HEK293T (cell line): ENCODE measurements at regions not wholly inside any gene's neighbourhood (a gene's known extent, or its start where the extent isn't known, plus 50 kb on each side); places are given as distances from the start of the nearest gene placed in this dataset.

Experiments used
- CTCF ChIA-PET: fragments of 350-600 bp; formaldehyde crosslinking; extraction: SDS; loops from one replicate; lab custom pipeline; 2021; ENCODE audit warnings: antibody characterized with exemption, inconsistent platforms; lab: Yijun Ruan, JAX
- POLR2A ChIA-PET: fragments of 350-600 bp; formaldehyde crosslinking; extraction: SDS; loops from one replicate; lab custom pipeline; 2020; ENCODE audit warnings: antibody characterized with exemption, inconsistent platforms; lab: Yijun Ruan, JAX
- DNase-seq: peaks from one replicate; pipeline ENCODE4 v3.0.0; 2012; ENCODE audit warnings: mixed read lengths; ENCODE audit errors: extremely low spot score
- ARNT ChIP-seq: fragments of 450-650 bp; IDR thresholded peaks from 2 replicates; pipeline ENCODE4 v1.6.1; 2017; ENCODE audit warnings: mild to moderate bottlenecking
- BHLHE40 ChIP-seq: fragments of 450-650 bp; IDR thresholded peaks from 2 replicates; pipeline ENCODE4 v1.6.1; 2016; ENCODE audit warnings: mild to moderate bottlenecking, moderate library complexity, borderline replicate concordance
- CTBP1 ChIP-seq: fragments of 450-650 bp; IDR thresholded peaks from 2 replicates; pipeline ENCODE4 v1.6.1; 2016; ENCODE audit warnings: borderline replicate concordance
- ELF4 ChIP-seq: fragments of 450-650 bp; IDR thresholded peaks from 2 replicates; pipeline ENCODE4 v1.6.1; 2017; ENCODE audit warnings: antibody characterized with exemption
- FOXA1 ChIP-seq: fragments of 450-650 bp; IDR thresholded peaks from 2 replicates; pipeline ENCODE4 v1.6.1; 2016; ENCODE audit warnings: mild to moderate bottlenecking
- FOXK2 ChIP-seq: fragments of 450-650 bp; IDR thresholded peaks from 2 replicates; pipeline ENCODE4 v1.6.1; 2016; ENCODE audit warnings: mild to moderate bottlenecking
- FOXM1 ChIP-seq: fragments of 450-650 bp; IDR thresholded peaks from 2 replicates; pipeline ENCODE4 v1.6.1; 2017; ENCODE audit warnings: mild to moderate bottlenecking, borderline replicate concordance
- HDGF ChIP-seq: fragments of 450-650 bp; IDR thresholded peaks from 2 replicates; pipeline ENCODE4 v1.6.1; 2017; ENCODE audit warnings: antibody characterized with exemption, borderline replicate concordance
- L3MBTL2 ChIP-seq: fragments of 450-650 bp; conservative IDR thresholded peaks from 2 replicates; pipeline ENCODE4 v1.6.1; 2016; ENCODE audit warnings: mild to moderate bottlenecking
- LEF1 ChIP-seq: fragments of 450-650 bp; IDR thresholded peaks from 2 replicates; pipeline ENCODE4 v1.6.1; 2017; ENCODE audit warnings: mild to moderate bottlenecking, borderline replicate concordance
- NFRKB ChIP-seq: fragments of 450-650 bp; IDR thresholded peaks from 2 replicates; pipeline ENCODE4 v1.6.1; 2016; ENCODE audit warnings: mild to moderate bottlenecking, moderate library complexity
- PKNOX1 ChIP-seq: fragments of 450-650 bp; IDR thresholded peaks from 2 replicates; pipeline ENCODE4 v1.6.1; 2016
- SP1 ChIP-seq: fragments of 450-650 bp; IDR thresholded peaks from 2 replicates; pipeline ENCODE4 v1.6.1; 2017
- SUZ12 ChIP-seq: fragments of 450-650 bp; IDR thresholded peaks from 2 replicates; pipeline ENCODE4 v1.6.1; 2016; ENCODE audit warnings: mild to moderate bottlenecking
- TARDBP ChIP-seq: fragments of 450-650 bp; IDR thresholded peaks from 2 replicates; pipeline ENCODE4 v1.6.1; 2016
- ZNF384 ChIP-seq: fragments of 450-650 bp; IDR thresholded peaks from 2 replicates; pipeline ENCODE4 v1.6.1; 2016

- ChIA-PET CTCF (no interaction called here), POLR2A (no interaction called here)
- TF ChIP-seq CTBP1, result no peak
- TF ChIP-seq FOXA1, result no peak
- TF ChIP-seq SP1, result no peak
- no peak for TF ChIP-seq ZNF384
- TF ChIP-seq L3MBTL2, result no peak
- TF ChIP-seq HDGF, result no peak
- TF ChIP-seq ELF4, result no peak
- no peak for TF ChIP-seq BHLHE40
- TF ChIP-seq SUZ12, result no peak
- no peak for TF ChIP-seq FOXK2
- TF ChIP-seq LEF1, result no peak
- no peak for TF ChIP-seq TARDBP
- TF ChIP-seq PKNOX1, result no peak
- no peak for TF ChIP-seq FOXM1
- no peak for TF ChIP-seq NFRKB
- no peak for TF ChIP-seq ARNT
- no peak for DNase-seq
Measured at GRCh38 chr15:52856286-52856685, 66.2 kb upstream of the ONECUT1 start.

- TF ChIP-seq LEF1, result no peak
- TF ChIP-seq ARNT, result no peak
- no peak for TF ChIP-seq ELF4
- no peak for TF ChIP-seq FOXM1
- no peak for TF ChIP-seq NFRKB
- ChIA-PET CTCF (no interaction called here), POLR2A (no interaction called here)
- no peak for DNase-seq
Measured at GRCh38 chr15:52855157-52855556, 65.0 kb upstream of the ONECUT1 start.

DNA sequence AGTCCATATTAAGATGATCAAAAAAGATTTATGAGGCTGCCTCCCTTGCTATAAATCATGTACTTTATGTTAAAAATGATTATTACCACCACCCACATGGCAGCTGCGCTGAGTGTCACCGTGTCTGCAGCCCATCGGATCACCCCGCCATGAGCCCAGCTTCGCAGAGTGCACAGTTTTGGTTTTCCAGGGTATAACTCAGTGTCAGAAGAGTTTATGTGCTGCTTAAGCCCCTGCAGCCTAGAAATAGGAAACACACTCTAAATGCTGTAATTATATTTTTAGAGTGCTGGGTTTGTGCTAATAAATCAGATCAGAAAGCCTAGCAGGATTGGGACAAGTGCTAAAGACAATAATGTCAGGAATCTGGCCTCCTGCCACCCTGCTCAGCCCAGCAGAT lies 54.7 kb upstream of the ONECUT1 start:
- DNase-seq, result no peak
- ChIA-PET POLR2A (no interaction called here), CTCF (no interaction called here)
- TF ChIP-seq ZNF384 (no peak), NFRKB (no peak), ELF4 (no peak), FOXK2 (no peak), SUZ12 (no peak), CTBP1 (no peak), LEF1 (no peak), FOXA1 (no peak), ARNT (no peak), PKNOX1 (no peak), BHLHE40 (no peak), L3MBTL2 (no peak), HDGF (no peak), SP1 (no peak), TARDBP (no peak)
